ENCODE measurements at regions not wholly inside any gene's neighbourhood (a gene's known extent, or its start where the extent isn't known, plus 50 kb on each side); places are given as distances from the start of the nearest gene placed in this dataset.

- no peak for DNase-seq
Measured at GRCh38 chr5:56540266-56540665, 275.1 kb upstream of the MAP3K1 start.

- DNase-seq = no peak
Measured at GRCh38 chr5:56538580-56538979, 276.8 kb upstream of the MAP3K1 start.

GRCh38 chr5:56535347-56535746 lies 280.0 kb upstream of the MAP3K1 start:
- no peak for DNase-seq

- peak; percentile 8 to 47 for DNase-seq
Measured at GRCh38 chr5:56534102-56534829, 281.1 kb upstream of the MAP3K1 start.

- DNase-seq = no peak
Measured at GRCh38 chr5:56532466-56532865, 282.9 kb upstream of the MAP3K1 start.

GRCh38 chr5:56530626-56531138 lies 284.7 kb upstream of the MAP3K1 start:
- no peak for DNase-seq

GRCh38 chr5:56529666-56530430 lies 285.5 kb upstream of the MAP3K1 start:
- no peak for DNase-seq

GRCh38 chr5:56527174-56527573 lies 288.2 kb upstream of the MAP3K1 start:
- DNase-seq = no peak

- DNase-seq = peak in 1 of 2 experiments; percentile 6
Measured at GRCh38 chr5:56525113-56525512, 290.2 kb upstream of the MAP3K1 start.

GRCh38 chr5:56523790-56524575 lies 290.9 kb upstream of the ANKRD55 start:
- no peak for DNase-seq

GRCh38 chr5:56522960-56523359 lies 289.8 kb upstream of the ANKRD55 start:
- DNase-seq = no peak

GRCh38 chr5:56522169-56522568 lies 289.0 kb upstream of the ANKRD55 start:
- DNase-seq = no peak

GRCh38 chr5:56520986-56521730 lies 288.0 kb upstream of the ANKRD55 start:
- DNase-seq = no peak

GRCh38 chr5:56518820-56519219 lies 285.7 kb upstream of the ANKRD55 start:
- DNase-seq = no peak

- no peak for DNase-seq
Measured at GRCh38 chr5:56517011-56517416, 283.9 kb upstream of the ANKRD55 start.

- DNase-seq = no peak
Measured at GRCh38 chr5:56516441-56516840, 283.3 kb upstream of the ANKRD55 start.

- no peak for DNase-seq
Measured at GRCh38 chr5:56516035-56516434, 282.9 kb upstream of the ANKRD55 start.

GRCh38 chr5:56515011-56515410 lies 281.9 kb upstream of the ANKRD55 start:
- no peak for DNase-seq

GRCh38 chr5:56514245-56514644 lies 281.1 kb upstream of the ANKRD55 start:
- DNase-seq = no peak

- DNase-seq = no peak
Measured at GRCh38 chr5:56513141-56513540, 280.0 kb upstream of the ANKRD55 start.

GRCh38 chr5:56512313-56512996 lies 279.3 kb upstream of the ANKRD55 start:
- DNase-seq = no peak

- no peak for DNase-seq
Measured at GRCh38 chr5:56511326-56511841, 278.3 kb upstream of the ANKRD55 start.
